ENCODE measurements at regions not wholly inside any gene's neighbourhood (a gene's known extent, or its start where the extent isn't known, plus 50 kb on each side); places are given as distances from the start of the nearest gene placed in this dataset.
"Not testable (repeated sequence)": the region's sequence is repeated elsewhere in the genome, so short reads cannot be mapped to it uniquely, and the experiment has no call there.

GRCh38 chrX:143231492-143231891 is 205.8 kb downstream of the SPANXN4 start:
- no peaks in the 10 kb centered on the region for H4K20me1 ChIP-seq (ENCODE audit: insufficient read depth, low read length)
- no peaks in the 10 kb centered on the region for H3K36me3 ChIP-seq (ENCODE audit: insufficient read depth, low read length)
- CTCF ChIA-PET (ENCODE audit: unreplicated experiment) = no interaction called here
- TF ChIP-seq EZH2phosphoT487 (IDR thresholded peaks at IDR 0.05; ENCODE audit: borderline replicate concordance, low read depth, low read length) (no peak), CTCF (conservative IDR thresholded peaks at IDR 0.05; ENCODE audit: low read length) (no peak)
- DNase-seq (ENCODE audit: low spot score) = no peak
- no peaks in the 10 kb centered on the region for H3K9me2 ChIP-seq (ENCODE audit: insufficient read depth, low read length)
- BruUV-seq (replicated peaks) = no TSS peak
- intact Hi-C loops (cut with micrococcal nuclease; ENCODE audit: unreplicated experiment) = no loop called here
- H3K79me2 ChIP-seq (ENCODE audit: insufficient read depth, low read depth, low read length) = no peaks in the 10 kb centered on the region
- no peaks in the 10 kb centered on the region for H3K9me3 ChIP-seq (ENCODE audit: low read length)
- H3K27ac ChIP-seq (ENCODE audit: low read depth, low read length, poor library complexity, severe bottlenecking) = no peak overlapping the region
- H3K4me2 ChIP-seq (ENCODE audit: low read length) = no peak overlapping the region
- H3K4me1 ChIP-seq (ENCODE audit: insufficient read depth, low read length, poor library complexity, severe bottlenecking) = no peaks in the 10 kb centered on the region
- H2AFZ ChIP-seq (ENCODE audit: low read length) = no peak overlapping the region
- H3K4me3 ChIP-seq (ENCODE audit: low read depth, low read length, poor library complexity, severe bottlenecking) = no peak overlapping the region
- POLR2A ChIA-PET = no interaction called here

- H3K4me2 ChIP-seq (ENCODE audit: low read length); intact Hi-C loops (cut with micrococcal nuclease; ENCODE audit: unreplicated experiment); H4K20me1 ChIP-seq (ENCODE audit: insufficient read depth, low read length); CTCF ChIA-PET (ENCODE audit: unreplicated experiment); H3K36me3 ChIP-seq (ENCODE audit: insufficient read depth, low read length); H3K27ac ChIP-seq (ENCODE audit: low read depth, low read length, poor library complexity, severe bottlenecking); H3K79me2 ChIP-seq (ENCODE audit: insufficient read depth, low read depth, low read length); H2AFZ ChIP-seq (ENCODE audit: low read length); POLR2A ChIA-PET; H3K4me1 ChIP-seq (ENCODE audit: insufficient read depth, low read length, poor library complexity, severe bottlenecking); H3K9me2 ChIP-seq (ENCODE audit: insufficient read depth, low read length); BruUV-seq (replicated peaks); DNase-seq (ENCODE audit: low spot score); H3K4me3 ChIP-seq (ENCODE audit: low read depth, low read length, poor library complexity, severe bottlenecking); H3K9me3 ChIP-seq (ENCODE audit: low read length): not testable (repeated sequence)
Observed at GRCh38 chrX:143228600-143228999, 202.9 kb downstream of the SPANXN4 start.

GRCh38 chrX:143206966-143207365 is 181.2 kb downstream of the SPANXN4 start:
- POLR2A ChIA-PET = no interaction called here
- H3K4me3 ChIP-seq (ENCODE audit: low read depth, low read length, poor library complexity, severe bottlenecking) = no peak overlapping the region
- H3K4me2 ChIP-seq (ENCODE audit: low read length) = no peak overlapping the region
- no peak overlapping the region for H2AFZ ChIP-seq (ENCODE audit: low read length)
- no peaks in the 10 kb centered on the region for H4K20me1 ChIP-seq (ENCODE audit: insufficient read depth, low read length)
- no peaks in the 10 kb centered on the region for H3K9me3 ChIP-seq (ENCODE audit: low read length)
- BruUV-seq (replicated peaks) = no TSS peak
- no peak for DNase-seq (ENCODE audit: low spot score)
- no peaks in the 10 kb centered on the region for H3K4me1 ChIP-seq (ENCODE audit: insufficient read depth, low read length, poor library complexity, severe bottlenecking)
- H3K27ac ChIP-seq (ENCODE audit: low read depth, low read length, poor library complexity, severe bottlenecking) = no peak overlapping the region
- no peaks in the 10 kb centered on the region for H3K9me2 ChIP-seq (ENCODE audit: insufficient read depth, low read length)
- no peak for TF ChIP-seq CTCF (conservative IDR thresholded peaks at IDR 0.05; ENCODE audit: low read length)
- TF ChIP-seq EZH2phosphoT487 (IDR thresholded peaks at IDR 0.05; ENCODE audit: borderline replicate concordance, low read depth, low read length) = no peak
- no peaks in the 10 kb centered on the region for H3K36me3 ChIP-seq (ENCODE audit: insufficient read depth, low read length)
- H3K79me2 ChIP-seq (ENCODE audit: insufficient read depth, low read depth, low read length) = no peaks in the 10 kb centered on the region
- intact Hi-C loops (cut with micrococcal nuclease; ENCODE audit: unreplicated experiment) = no loop called here
- CTCF ChIA-PET (ENCODE audit: unreplicated experiment) = no interaction called here

Measured in OCI-LY7 (cell line).